Omental fat pad (tissue), 3 donors: ENCODE measurements at regions not wholly inside any gene's neighbourhood (a gene's known extent, or its start where the extent isn't known, plus 50 kb on each side); places are given as distances from the start of the nearest gene placed in this dataset.

ENCODE experiments used
- ATAC-seq: fragments of 150-250 bp; one replicate; pipeline ENCODE4 v1.9.1; 2016; ENCODE audit warnings: mild to moderate bottlenecking, moderate library complexity; ENCODE audit not compliant: low FRiP score
- DNase-seq: peaks from one replicate; pipeline ENCODE4 v3.0.0-alpha.2; 2019; ENCODE audit warnings: low spot score
- TF ChIP-seq, protein P1 (sequence below), 3 donors: fragments of 450-650 bp; IDR thresholded peaks; one replicate each; pipeline ENCODE4 v1.5.1; 2016 to 2017; ENCODE audit warnings: antibody characterized with exemption in 3 of 3, mild to moderate bottlenecking in 3 of 3, moderate library complexity in 2 of 3

DNA sequence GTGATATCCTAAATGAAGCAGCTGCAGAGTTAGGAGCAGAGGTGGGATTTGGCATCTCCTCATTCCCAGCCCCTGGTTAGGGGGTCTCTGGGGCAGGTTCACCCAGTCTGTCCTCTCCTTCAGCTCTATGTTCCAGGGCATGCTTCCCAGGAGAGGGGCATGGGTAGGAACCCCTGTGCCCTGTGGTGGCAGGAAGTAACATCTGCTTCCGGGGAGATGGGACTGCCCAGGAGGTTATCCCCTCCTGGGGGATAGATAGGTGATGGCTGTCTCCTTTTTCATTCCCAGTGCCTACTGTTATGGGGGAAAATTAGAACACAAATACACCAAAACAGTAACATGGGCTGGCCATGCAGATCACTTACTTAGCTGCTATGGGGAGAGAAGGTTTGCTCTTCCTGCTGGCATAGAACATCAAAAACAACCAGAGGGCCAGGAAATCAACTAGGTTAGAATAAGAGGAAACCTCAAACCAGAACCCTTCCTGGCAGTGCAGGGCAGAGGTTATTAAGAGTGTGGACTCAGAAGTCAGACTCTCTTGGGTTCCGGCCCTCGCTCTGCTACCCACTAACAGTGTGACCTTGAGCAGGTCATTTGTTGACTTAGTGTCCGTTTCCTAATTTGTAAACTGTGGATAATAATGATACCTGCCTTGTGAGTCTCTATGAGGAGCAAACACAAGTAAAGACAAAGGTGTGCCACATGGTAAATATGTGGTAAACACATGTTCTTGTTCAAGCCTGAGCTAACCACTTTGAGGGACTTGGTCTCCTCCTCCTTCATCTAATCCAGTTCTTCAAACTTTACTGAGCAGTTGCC is 157.8 kb upstream of the JUN start:
- no peak for DNase-seq
- ATAC-seq, result no peak
- TF ChIP-seq, protein P1, sequence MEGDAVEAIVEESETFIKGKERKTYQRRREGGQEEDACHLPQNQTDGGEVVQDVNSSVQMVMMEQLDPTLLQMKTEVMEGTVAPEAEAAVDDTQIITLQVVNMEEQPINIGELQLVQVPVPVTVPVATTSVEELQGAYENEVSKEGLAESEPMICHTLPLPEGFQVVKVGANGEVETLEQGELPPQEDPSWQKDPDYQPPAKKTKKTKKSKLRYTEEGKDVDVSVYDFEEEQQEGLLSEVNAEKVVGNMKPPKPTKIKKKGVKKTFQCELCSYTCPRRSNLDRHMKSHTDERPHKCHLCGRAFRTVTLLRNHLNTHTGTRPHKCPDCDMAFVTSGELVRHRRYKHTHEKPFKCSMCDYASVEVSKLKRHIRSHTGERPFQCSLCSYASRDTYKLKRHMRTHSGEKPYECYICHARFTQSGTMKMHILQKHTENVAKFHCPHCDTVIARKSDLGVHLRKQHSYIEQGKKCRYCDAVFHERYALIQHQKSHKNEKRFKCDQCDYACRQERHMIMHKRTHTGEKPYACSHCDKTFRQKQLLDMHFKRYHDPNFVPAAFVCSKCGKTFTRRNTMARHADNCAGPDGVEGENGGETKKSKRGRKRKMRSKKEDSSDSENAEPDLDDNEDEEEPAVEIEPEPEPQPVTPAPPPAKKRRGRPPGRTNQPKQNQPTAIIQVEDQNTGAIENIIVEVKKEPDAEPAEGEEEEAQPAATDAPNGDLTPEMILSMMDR (IDR thresholded peaks at IDR 0.05), result no peak

DNA sequence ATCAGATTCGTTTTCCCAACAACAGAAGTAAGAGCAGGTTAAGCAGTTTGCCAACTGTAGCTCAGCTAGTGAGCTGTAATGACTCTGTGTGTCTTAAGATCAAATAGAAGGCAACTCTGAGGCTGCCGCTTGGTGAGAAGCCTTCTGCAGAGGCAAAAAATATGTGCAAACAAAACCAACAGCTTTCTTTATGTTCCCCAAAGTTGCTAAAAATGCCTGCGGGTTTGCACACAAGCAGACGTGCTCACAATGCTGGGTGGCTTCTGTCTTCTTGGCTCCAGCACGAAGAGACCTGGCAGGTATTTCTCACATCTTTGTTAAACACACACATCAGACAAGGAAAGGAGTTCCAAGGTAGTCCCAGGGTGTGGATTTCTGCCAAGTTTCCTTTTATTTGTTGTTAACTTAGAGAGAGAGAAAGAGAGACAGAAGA is 158.9 kb upstream of the JUN start:
- DNase-seq, result no peak
- TF ChIP-seq, protein P1 (IDR thresholded peaks at IDR 0.05), result no peak
- no peak for ATAC-seq

DNA sequence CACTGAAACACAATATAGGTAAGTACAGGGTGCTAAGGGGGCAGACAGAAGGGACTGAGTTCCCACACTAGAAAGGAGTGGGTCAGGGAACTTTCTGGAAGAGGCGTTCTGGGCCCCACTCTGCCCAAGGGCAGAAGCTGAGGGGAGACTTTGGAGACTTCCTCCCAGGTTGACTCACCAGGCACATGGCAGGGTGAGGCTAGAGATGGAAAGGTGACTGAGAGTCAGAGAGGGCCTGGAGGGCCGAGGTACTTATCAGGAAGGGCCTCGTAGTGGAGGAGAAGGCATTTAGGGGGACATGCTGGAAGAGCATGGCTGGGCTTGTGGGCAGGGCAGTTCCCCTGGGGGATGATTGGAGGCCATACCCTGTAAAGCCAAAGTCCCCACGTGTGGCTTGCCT is 159.9 kb upstream of the JUN start:
- TF ChIP-seq, protein P1 (IDR thresholded peaks at IDR 0.05), result no peak
- no peak for ATAC-seq
- no peak for DNase-seq

DNA sequence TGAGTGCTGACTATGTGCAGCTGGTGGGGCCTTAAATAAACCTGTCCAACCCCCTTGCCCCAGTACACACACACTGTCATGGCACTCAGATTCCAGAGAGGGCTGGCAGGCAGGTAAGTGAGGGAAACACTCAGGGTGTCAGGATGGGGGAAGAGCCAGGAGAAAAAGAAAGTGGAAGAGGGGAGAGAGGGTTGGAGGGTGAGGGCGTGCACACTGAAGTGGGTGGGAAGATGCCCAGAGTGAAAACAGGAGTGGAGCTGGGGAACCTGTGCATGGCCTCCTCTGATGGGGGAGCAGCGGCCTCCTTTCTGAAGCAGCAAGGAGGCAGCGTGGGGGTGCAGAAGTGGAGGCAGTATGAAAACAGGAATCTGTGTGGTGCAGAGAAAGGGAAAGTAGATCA is 160.6 kb upstream of the JUN start:
- no peak for DNase-seq
- TF ChIP-seq, protein P1 (IDR thresholded peaks at IDR 0.05), result no peak
- no peak for ATAC-seq

DNA sequence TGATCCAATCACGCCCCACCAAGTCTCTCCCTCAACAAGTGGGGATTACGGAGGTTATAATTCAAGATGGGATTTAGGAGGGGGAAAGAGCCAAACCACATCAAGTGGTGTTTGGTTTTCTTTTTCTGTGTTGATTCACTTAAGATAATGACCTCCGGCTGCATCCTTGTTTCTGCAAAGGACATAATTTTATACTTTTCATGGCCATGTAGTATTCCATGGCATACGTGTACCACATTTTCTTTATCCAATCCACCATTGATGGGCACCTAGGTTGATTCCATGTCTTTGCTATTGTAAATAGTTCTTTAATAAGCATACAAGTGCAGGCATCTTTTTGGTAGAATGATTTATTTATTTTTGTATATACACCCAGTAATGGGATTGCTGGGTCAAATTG is 162.5 kb upstream of the JUN start:
- ATAC-seq (no peak), DNase-seq (no peak)
- TF ChIP-seq, protein P1 (IDR thresholded peaks at IDR 0.05), result no peak

DNA sequence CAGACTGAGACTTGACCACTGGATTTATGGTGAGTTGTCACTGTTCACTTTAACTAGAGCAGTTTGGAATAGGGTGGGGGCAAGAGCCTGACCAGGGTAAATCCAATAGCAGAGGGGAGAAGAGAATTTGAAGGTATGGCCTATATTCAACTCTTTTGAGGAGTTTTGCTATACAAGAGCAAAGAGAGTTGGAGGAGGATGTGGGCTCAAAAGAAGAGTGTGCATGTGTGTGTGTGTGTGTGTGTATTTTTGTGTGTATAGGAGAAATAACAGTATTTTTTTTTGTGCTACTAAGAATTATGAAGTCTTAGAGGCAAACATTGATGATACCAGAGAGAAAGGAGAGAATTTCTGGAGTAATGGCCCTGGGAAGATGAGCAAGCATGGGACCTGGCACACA is 164.8 kb upstream of the JUN start:
- no peak for ATAC-seq
- TF ChIP-seq, protein P1 (IDR thresholded peaks at IDR 0.05), result no peak
- no peak for DNase-seq

DNA sequence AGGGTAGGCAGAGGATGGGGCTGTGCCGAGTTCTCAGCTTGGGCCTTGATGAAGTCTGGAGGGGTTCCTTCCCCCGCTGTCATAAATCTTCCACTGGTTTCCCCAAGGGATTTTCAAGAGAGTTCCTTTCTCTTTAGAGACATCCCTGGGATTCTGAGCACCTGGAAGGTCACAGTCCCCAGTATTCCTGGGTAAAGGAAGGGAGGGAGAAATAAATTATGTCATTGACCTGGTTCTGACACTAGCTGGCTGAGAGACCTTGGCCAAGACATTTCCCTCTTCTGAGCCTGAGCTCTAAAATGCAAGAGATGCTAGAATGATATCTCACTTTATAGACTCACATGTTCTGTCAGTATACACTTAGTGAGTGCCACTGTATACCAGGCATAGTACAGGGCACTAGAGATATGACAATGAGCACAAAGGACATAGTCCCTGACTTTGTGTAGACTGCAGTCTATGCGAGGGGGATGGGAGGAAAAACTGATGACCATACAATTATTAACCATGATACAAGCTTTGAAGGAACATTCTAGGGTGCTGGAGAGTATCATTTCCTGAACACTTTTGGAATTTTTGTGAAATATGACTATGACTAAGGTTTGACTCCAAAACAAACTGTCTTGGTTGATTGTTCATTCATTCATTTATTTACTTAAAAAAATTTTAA is 165.8 kb upstream of the JUN start:
- DNase-seq, result no peak
- ATAC-seq, result no peak
- TF ChIP-seq, protein P1 (IDR thresholded peaks at IDR 0.05), result no peak
